ENCODE measurements at regions not wholly inside any gene's neighbourhood (a gene's known extent, or its start where the extent isn't known, plus 50 kb on each side); places are given as distances from the start of the nearest gene placed in this dataset.
"Not testable (repeated sequence)": the region's sequence is repeated elsewhere in the genome, so short reads cannot be mapped to it uniquely, and the experiment has no call there.

GRCh38 chr2:163155925-163156324 lies 317.4 kb upstream of the KCNH7 start:
- ATAC-seq, result no peak
- no peak for DNase-seq
- intact Hi-C loops (cut with DNase I, micrococcal nuclease), result no loop called here

GRCh38 chr2:163155279-163155883 lies 316.8 kb upstream of the KCNH7 start:
- DNase-seq (no peak), ATAC-seq (peak; percentile 61)
- intact Hi-C loops (cut with DNase I, micrococcal nuclease), result no loop called here

DNA sequence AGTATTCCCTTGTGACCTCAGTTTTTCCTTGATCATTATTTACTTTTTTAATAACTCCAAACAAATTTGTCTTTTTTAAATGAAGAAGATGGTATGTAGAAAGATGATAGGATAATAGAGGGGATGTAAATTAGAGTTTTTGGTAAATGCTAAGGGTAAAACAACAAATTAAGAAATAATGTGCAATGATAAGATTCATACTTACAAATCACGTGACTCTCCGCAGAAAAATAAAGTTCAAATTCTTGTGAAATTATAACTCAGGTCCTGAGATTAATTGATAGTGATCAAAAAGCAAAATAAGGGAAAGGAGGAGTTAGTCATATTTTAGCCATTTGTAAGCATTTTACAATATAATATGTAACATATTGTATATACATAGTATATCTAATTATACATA lies 304.1 kb upstream of the KCNH7 start:
- intact Hi-C loops (cut with DNase I, micrococcal nuclease), result no loop called here
- no peak for DNase-seq
- ATAC-seq, result no peak

DNA sequence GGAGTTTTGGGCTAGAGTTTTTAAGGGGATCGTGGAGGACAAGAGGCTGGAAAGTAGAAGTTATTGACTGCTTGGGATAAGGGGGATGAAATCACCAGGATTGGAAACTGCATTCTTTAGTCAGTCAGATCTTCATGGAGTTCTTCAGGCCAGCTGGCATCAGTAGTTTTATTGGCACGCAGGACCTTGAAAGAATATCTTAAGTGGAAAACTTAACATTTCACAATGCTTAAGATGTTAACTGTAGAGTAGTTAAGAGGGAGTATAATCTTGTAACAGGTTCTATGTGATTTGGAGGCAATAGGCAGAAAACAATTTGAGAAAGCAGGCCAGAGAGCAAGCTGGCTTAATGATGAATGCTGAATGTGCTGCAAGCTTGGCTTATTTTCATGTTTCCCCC lies 300.4 kb upstream of the KCNH7 start:
- intact Hi-C loops (cut with DNase I, micrococcal nuclease), result no loop called here
- ATAC-seq (no peak), DNase-seq (no peak)

GRCh38 chr2:163135256-163135655 lies 296.7 kb upstream of the KCNH7 start:
- intact Hi-C loops (cut with DNase I, micrococcal nuclease), result no loop called here
- ATAC-seq (no peak), DNase-seq (no peak)

DNA sequence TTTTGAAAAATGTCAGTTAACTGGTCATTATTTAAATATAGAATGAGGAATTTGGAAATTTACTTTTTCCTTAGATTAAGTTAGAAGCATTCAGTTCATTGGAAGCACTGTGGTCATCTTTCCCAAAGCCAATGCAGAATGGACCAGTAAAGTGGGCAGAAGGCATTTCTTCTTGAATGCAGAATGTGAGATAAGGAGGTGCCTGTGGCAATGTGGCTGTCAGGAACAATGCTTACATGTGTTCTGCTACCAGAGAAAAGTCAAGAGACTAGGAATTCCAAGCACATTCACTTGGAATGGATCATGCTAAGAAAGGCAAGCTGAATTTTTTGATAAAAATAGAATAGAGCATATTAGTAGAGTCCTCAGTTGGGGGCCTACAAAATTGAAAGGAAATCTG lies 295.0 kb upstream of the KCNH7 start:
- no peak for ATAC-seq
- intact Hi-C loops (cut with DNase I, micrococcal nuclease), result no loop called here
- DNase-seq, result no peak

GRCh38 chr2:163132850-163133249 lies 294.3 kb upstream of the KCNH7 start:
- DNase-seq, result no peak
- ATAC-seq, result no peak
- intact Hi-C loops (cut with DNase I, micrococcal nuclease), result no loop called here

DNA sequence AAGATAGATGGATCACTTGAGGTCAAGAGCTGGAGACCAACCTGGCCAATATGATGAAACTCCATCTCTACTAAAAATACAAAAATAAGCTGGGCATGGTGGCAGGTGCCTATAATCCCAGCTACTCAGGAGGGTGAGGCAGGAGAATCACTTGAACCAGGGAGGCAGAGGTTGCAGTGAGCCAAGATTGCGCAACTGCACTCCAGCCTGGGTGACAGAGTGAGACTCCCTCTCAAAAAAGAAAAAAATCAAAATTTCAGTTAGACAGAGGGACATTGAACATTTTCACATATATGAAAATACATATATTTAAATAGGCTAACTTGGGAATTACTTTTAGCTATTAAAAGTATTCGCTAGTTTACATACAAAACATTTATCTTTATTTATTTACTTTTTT lies 293.6 kb upstream of the KCNH7 start:
- intact Hi-C loops (cut with DNase I, micrococcal nuclease); DNase-seq; ATAC-seq: not testable (repeated sequence)

DNA sequence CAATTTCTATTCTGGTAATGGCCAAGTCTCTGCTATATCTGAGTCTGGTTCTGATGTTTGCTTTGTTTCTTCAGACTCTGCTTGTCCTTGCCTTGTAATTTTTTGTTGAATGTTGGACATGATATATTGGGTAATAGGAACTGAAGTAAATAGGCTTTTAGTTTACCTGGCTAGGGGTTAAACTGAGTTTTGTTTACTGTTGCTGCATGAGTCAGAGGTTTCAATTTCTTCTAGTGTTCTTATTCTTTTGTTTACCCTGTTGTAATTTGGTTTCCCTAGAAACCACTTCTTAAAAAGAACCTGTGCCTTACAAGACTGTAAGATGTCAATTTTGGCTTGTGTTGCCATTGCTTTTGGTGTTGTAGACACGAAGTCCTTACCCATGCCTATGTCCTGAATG lies 285.0 kb upstream of the KCNH7 start:
- ATAC-seq (no peak), DNase-seq (no peak)
- intact Hi-C loops (cut with DNase I, micrococcal nuclease), result no loop called here

DNA sequence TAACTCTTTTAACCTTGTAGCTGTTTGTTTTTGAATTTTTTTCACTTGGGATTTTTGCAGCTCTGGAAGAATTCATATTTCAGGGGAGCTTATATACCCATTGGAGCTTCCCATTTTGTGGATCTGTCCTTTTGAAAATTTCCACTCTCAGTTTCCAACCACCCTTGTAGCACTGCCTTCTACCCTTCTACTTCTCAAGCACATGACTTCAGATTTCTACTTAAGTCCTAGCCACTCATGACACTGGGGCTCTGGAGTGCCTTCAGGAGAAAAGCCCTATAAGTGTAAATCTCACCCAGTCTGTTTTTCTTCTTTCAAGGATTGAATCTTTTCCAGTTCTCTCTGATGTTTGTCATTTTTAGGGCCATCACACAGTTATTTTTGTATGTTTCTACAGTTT lies 283.7 kb upstream of the KCNH7 start:
- ATAC-seq (no peak), DNase-seq (no peak)
- intact Hi-C loops (cut with DNase I, micrococcal nuclease), result no loop called here

DNA sequence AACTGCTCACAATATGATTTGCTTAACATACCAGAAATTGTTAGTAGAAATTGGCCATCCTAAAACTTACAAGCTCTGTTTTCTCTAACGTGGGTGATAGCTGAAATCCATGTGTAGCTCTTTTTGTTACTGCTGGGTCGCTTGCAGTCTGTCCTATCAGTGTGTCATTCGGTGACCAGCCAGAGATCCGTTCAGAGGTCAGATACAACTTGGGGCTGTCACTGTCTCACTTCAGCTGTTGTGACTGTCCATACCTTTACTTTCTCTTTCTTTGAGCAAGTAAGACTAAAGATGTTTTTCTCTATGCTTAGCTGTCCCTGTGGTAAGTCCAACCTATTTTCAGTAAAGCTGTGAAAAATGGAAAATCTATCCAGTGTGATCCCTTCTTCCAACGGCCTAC lies 282.9 kb upstream of the KCNH7 start:
- no peak for ATAC-seq

DNA sequence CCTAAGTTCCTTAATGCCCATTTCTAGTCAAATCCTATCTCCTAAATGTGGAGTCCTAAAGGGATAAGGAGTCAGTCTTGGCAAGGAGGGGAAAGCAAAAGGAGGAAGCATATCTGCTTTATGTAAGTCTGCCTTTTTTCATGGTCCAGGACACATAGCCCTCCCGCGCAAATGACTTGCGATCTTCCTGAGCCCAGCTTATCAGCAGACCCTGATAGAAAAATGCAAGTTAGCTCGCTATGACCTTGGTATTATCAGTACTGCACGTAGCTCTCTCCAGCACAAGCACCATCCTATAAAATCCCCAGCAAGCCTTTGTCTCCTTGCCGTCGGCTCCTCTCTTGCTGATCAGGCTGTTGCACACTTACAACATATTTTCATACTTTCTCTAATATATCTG lies 281.4 kb upstream of the KCNH7 start:
- intact Hi-C loops (cut with DNase I, micrococcal nuclease), result no loop called here
- ATAC-seq (no peak), DNase-seq (no peak)

More for the DNA sequence above, 282.9 kb upstream of the KCNH7 start:
- intact Hi-C loops (cut with DNase I, micrococcal nuclease), result no loop called here
- DNase-seq, result no peak

GRCh38 chr2:163086940-163087339 lies 248.4 kb upstream of the KCNH7 start:
- no peak for ATAC-seq
- intact Hi-C loops (cut with DNase I, micrococcal nuclease), result no loop called here
- no peak for DNase-seq

DNA sequence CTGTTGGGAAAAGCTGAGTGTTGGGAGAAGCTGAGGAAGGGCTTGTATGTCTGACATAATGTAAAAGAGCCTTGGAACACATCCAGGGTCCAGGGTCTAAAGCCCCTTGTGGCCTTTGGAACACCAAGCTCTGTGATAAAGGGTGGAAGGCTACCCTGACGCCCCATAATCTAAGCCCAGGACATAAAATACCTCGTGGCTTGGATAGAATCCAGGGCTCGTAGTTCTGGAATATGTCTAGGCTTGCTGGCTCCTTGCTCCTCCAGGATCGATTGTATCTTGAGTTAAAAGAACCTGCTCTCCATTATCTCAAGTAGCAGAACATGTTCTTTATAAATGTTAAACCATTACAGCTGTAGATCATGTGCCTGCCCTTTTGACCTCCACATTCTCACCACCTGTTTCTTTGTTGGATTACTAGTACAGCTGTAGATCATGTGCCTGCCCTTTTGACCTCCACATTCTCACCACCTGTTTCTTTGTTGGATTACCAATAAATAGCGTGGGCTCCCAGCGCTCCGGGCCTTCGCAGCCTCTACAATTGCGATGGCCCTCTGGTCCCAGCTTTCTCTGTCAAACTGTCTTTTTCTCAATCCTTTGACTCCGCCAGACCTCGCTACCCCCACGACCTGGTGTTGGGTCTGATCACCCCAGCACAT lies 246.9 kb upstream of the KCNH7 start:
- intact Hi-C loops (cut with DNase I, micrococcal nuclease); ATAC-seq; DNase-seq: not testable (repeated sequence)

DNA sequence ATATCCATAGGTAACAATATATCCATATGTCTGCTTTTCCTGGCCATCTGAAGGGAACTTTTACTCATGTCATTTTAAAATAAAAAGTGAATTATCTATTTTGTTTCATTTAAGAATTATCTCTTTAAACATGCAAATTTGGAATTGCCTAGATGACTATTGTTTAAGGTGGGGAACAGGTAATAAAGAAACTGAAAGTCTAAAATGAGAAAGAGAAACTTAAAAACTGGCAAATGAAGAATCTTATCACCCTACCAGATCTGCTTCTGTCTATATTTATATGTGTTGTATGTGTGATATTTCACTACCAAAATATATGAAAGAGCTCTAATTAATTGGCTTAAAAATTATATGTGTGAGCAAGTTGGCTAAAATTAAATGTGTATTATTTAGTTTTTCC lies 243.2 kb upstream of the KCNH7 start:
- no peak for DNase-seq
- no peak for ATAC-seq
- intact Hi-C loops (cut with DNase I, micrococcal nuclease), result no loop called here

DNA sequence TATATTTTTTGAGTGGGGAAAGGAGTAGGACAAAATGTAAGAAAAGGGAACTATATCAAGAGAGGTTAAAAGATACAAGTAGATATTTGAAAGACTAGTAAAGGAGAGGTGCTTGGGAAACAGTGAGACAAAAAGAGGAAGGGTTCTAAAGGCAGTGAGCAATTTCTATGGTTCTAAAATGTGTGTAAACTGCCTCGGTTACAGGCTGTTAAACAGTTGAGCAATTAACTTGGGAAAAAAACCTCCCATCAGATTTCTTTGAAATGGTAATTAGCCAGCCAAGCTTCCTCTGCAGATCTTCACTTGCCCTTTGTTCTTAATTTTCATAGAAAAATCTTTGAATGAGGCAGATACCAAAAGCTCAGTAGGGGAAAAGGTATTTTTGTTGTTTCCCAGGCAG lies 238.7 kb upstream of the KCNH7 start:
- ATAC-seq, result no peak

DNA sequence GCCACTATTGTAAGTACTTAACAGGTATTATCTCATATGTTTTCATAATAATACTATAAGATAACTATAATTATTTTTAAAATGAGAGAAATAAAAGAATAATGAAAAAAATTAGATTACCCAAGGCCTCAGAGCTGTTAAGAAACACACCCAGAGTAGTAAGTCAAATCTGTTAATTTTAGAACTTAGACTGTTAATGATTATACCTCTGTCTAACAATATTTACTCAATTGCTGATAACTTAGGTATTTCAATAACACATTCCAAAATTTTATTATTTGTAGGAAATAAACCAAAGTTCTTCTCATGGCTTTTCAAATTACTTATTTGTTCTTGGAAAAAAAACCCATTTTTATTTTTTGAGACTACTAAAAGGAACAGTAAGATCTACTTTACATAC lies 227.5 kb upstream of the KCNH7 start:
- intact Hi-C loops (cut with DNase I, micrococcal nuclease), result no loop called here
- ATAC-seq, result no peak
- DNase-seq, result no peak

More for the DNA sequence above, 238.7 kb upstream of the KCNH7 start:
- intact Hi-C loops (cut with DNase I, micrococcal nuclease), result no loop called here
- DNase-seq, result no peak

DNA sequence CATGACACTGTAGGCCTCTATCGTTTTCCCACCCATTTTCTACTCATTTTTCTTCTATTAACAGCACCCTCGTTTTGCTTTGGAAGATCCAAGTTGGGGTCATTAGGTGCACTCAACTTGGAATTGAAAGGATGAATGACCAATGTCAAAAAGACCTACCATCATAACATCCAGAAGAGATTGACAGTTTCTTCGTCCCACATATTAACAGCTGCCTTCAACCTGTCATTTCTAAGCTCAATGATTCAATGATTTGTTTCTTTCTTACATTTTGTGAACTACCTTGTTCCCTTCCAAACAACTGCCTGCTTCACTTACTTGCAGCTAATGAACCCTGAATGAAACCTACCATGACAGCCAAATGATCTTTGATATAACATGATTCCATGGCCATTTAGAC lies 224.0 kb upstream of the KCNH7 start:
- ATAC-seq (no peak), DNase-seq (no peak)
- intact Hi-C loops (cut with DNase I, micrococcal nuclease), result no loop called here

- no peak for ATAC-seq
- intact Hi-C loops (cut with DNase I, micrococcal nuclease), result no loop called here
- no peak for DNase-seq
These were observed 208.0 kb upstream of the KCNH7 start for GRCh38 chr2:163046615-163047014.

- intact Hi-C loops (cut with DNase I, micrococcal nuclease), result no loop called here
- DNase-seq (no peak), ATAC-seq (no peak)
These were observed 207.3 kb upstream of the KCNH7 start for GRCh38 chr2:163045830-163046229.

GRCh38 chr2:163044114-163044513 lies 205.5 kb upstream of the KCNH7 start:
- intact Hi-C loops (cut with DNase I, micrococcal nuclease), result no loop called here
- ATAC-seq, result no peak
- DNase-seq, result no peak

Measured in left colon (tissue), 2 donors.